Esophagus squamous epithelium (tissue), 4 donors: ENCODE measurements at regions not wholly inside any gene's neighbourhood (a gene's known extent, or its start where the extent isn't known, plus 50 kb on each side); places are given as distances from the start of the nearest gene placed in this dataset.

Experiments used
- CTCF ChIP-seq, 6 experiments: fragments of 450-650 bp in 4 of 6; fragments of 200-600 bp in 2 of 6; sonication (generic) in 2 of 6; IDR thresholded peaks; one replicate each; pipeline ENCODE4 v1.5.1; 2016 to 2019; ENCODE audit warnings: antibody characterized with exemption in 6 of 6, mild to moderate bottlenecking in 4 of 6, moderate library complexity in 4 of 6
- POLR2A ChIP-seq, 4 donors: fragments of 450-650 bp; IDR thresholded peaks; one replicate each; pipeline ENCODE4 v1.6.1; 2017; ENCODE audit warnings: antibody characterized with exemption in 4 of 4, mild to moderate bottlenecking in 4 of 4, moderate library complexity in 3 of 4

DNA sequence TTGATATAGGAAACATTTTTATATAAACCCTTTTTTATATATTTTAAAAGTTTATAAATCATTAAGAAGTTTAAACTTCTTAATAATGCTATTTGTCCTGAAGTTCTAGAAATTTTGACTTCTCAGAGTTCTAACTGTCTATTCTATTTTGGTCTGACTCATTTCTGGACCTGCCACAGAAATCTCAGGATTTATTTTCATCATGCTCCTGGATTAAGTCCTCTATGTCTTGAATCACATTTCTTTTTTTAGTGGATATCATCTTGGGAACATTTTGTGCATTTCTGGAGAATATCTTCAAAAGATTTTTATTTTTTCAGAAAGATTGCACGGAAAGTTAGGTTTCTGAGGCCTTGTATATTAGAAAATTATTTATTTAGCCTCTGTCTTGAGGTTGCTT, 289.1 kb downstream of the NDFIP2 start:
- TF ChIP-seq CTCF (IDR thresholded peaks at IDR 0.05): no peak
- no peak for TF ChIP-seq POLR2A (IDR thresholded peaks at IDR 0.05)
